ENCODE measurements at regions not wholly inside any gene's neighbourhood (a gene's known extent, or its start where the extent isn't known, plus 50 kb on each side); places are given as distances from the start of the nearest gene placed in this dataset.

DNA sequence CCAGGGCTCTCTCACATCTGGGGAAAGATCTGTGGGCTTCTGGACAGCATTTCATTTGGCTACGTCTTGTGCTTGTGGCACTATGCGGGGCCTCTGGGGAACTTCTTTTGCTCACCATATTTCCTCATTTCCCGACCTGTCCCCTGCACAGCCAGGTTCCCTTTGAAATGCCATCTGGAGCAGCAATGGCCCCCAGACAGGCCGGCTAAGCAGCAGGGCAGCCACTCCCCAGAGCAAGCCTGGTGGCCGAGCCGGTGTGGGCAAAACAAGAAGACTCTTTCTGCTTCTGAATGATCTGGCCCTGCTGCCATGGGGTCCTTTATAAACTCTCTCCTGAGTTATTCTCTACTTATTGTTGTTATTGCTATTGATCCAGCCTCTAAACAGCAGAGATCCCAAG lies 190.7 kb upstream of the NECTIN1 start:
- TF ChIP-seq, protein P1, sequence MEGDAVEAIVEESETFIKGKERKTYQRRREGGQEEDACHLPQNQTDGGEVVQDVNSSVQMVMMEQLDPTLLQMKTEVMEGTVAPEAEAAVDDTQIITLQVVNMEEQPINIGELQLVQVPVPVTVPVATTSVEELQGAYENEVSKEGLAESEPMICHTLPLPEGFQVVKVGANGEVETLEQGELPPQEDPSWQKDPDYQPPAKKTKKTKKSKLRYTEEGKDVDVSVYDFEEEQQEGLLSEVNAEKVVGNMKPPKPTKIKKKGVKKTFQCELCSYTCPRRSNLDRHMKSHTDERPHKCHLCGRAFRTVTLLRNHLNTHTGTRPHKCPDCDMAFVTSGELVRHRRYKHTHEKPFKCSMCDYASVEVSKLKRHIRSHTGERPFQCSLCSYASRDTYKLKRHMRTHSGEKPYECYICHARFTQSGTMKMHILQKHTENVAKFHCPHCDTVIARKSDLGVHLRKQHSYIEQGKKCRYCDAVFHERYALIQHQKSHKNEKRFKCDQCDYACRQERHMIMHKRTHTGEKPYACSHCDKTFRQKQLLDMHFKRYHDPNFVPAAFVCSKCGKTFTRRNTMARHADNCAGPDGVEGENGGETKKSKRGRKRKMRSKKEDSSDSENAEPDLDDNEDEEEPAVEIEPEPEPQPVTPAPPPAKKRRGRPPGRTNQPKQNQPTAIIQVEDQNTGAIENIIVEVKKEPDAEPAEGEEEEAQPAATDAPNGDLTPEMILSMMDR (IDR thresholded peaks at IDR 0.05; ENCODE audit: poor library complexity, severe bottlenecking): no peak
- TF ChIP-seq RAD21 (conservative IDR thresholded peaks at IDR 0.05) (no peak), POLR2AphosphoS5 (IDR thresholded peaks at IDR 0.05) (no peak), MXI1 (conservative IDR thresholded peaks at IDR 0.05; ENCODE audit: poor library complexity, severe bottlenecking) (no peak)
